ENCODE measurements at regions not wholly inside any gene's neighbourhood (a gene's known extent, or its start where the extent isn't known, plus 50 kb on each side); places are given as distances from the start of the nearest gene placed in this dataset.

DNA sequence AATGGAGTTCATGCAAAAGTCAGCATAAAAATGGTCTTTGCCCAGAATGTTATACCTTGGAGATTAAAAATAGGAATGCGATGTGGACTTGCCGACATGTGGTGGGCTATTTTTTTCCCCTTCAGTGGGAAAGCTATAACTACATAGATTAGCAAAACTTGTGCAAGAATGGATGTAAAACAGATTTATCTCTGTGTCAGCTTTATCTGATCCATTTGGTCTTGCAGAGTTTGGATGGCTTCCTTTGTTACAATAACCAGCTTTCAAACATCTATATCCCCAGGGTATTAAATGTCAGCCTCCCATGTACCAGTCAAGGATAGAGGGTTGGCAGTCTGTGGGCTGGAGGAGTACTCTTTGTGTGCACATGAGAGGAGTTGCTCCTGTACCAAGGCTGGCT is 284.9 kb downstream of the TMEM38B start:
- Histone ChIP-seq H3K9ac (ENCODE audit: low read length) (no peak overlapping the region), H3K4me2 (ENCODE audit: low read depth, low read length) (no peak overlapping the region), H3K27me3 (replicated peaks; ENCODE audit: insufficient read depth, low read length) (no peaks in the 10 kb centered on the region), H4K20me1 (ENCODE audit: insufficient read depth, low read length) (no peaks in the 10 kb centered on the region), H3K4me1 (ENCODE audit: low read length) (no peaks in the 10 kb centered on the region), H3K9me2 (replicated peaks; ENCODE audit: insufficient read depth, low read length) (no peaks in the 10 kb centered on the region), H3K36me3 (replicated peaks; ENCODE audit: insufficient read depth, low read length) (no peaks in the 10 kb centered on the region), H3K4me3 (ENCODE audit: low read length) (no peak overlapping the region), H2AFZ (ENCODE audit: low read length) (no peak overlapping the region), H3F3A (ENCODE audit: insufficient read depth, low read length) (no peaks in the 10 kb centered on the region), H3K27ac (ENCODE audit: low read length) (no peak overlapping the region), H3K9me3 (replicated peaks; ENCODE audit: insufficient read depth, low read length) (no peaks in the 10 kb centered on the region), H3K79me2 (ENCODE audit: low read length) (no peaks in the 10 kb centered on the region)
- DNase-seq, result no peak
- TF ChIP-seq EZH2phosphoT487 (IDR thresholded peaks at IDR 0.05; ENCODE audit: low read length), result no peak
- TF ChIP-seq EZH2 (optimal IDR thresholded peaks at IDR 0.05; ENCODE audit: low read depth, low read length), result no peak
- TF ChIP-seq, protein P1, sequence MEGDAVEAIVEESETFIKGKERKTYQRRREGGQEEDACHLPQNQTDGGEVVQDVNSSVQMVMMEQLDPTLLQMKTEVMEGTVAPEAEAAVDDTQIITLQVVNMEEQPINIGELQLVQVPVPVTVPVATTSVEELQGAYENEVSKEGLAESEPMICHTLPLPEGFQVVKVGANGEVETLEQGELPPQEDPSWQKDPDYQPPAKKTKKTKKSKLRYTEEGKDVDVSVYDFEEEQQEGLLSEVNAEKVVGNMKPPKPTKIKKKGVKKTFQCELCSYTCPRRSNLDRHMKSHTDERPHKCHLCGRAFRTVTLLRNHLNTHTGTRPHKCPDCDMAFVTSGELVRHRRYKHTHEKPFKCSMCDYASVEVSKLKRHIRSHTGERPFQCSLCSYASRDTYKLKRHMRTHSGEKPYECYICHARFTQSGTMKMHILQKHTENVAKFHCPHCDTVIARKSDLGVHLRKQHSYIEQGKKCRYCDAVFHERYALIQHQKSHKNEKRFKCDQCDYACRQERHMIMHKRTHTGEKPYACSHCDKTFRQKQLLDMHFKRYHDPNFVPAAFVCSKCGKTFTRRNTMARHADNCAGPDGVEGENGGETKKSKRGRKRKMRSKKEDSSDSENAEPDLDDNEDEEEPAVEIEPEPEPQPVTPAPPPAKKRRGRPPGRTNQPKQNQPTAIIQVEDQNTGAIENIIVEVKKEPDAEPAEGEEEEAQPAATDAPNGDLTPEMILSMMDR (IDR thresholded peaks at IDR 0.05; ENCODE audit: low read length), result no peak

DNA sequence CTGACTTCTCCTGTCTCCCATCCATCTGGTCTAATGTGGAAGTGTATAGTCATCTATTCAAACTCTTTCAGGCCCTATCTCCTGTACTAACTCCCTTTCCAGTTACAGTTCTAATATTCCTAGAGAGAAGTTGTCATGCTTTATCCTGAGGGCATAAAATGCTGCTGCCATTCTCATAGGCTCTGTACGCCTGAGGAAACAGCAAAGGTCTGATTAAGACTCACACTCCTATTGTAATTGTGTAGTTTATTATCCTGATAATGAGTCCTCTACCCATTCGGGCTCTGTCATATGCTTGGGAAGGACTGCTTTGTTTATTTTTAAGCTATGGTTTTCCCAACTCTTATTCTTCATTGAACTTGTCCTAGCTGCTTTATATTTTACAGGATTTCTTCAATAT is 290.4 kb downstream of the TMEM38B start:
- Histone ChIP-seq H3K4me2 (ENCODE audit: low read depth, low read length) (no peak overlapping the region), H4K20me1 (ENCODE audit: insufficient read depth, low read length) (no peaks in the 10 kb centered on the region), H3F3A (ENCODE audit: insufficient read depth, low read length) (no peaks in the 10 kb centered on the region), H3K27me3 (replicated peaks; ENCODE audit: insufficient read depth, low read length) (no peaks in the 10 kb centered on the region), H2AFZ (ENCODE audit: low read length) (no peak overlapping the region), H3K9ac (ENCODE audit: low read length) (no peak overlapping the region), H3K9me2 (replicated peaks; ENCODE audit: insufficient read depth, low read length) (no peaks in the 10 kb centered on the region), H3K4me3 (ENCODE audit: low read length) (no peak overlapping the region), H3K27ac (ENCODE audit: low read length) (no peak overlapping the region), H3K4me1 (ENCODE audit: low read length) (no peaks in the 10 kb centered on the region), H3K36me3 (replicated peaks; ENCODE audit: insufficient read depth, low read length) (no peaks in the 10 kb centered on the region), H3K9me3 (replicated peaks; ENCODE audit: insufficient read depth, low read length) (no peaks in the 10 kb centered on the region), H3K79me2 (ENCODE audit: low read length) (no peaks in the 10 kb centered on the region)
- TF ChIP-seq, protein P1 (IDR thresholded peaks at IDR 0.05; ENCODE audit: low read length), result no peak
- no peak for TF ChIP-seq EZH2 (optimal IDR thresholded peaks at IDR 0.05; ENCODE audit: low read depth, low read length)
- no peak for TF ChIP-seq EZH2phosphoT487 (IDR thresholded peaks at IDR 0.05; ENCODE audit: low read length)
- no peak for DNase-seq

DNA sequence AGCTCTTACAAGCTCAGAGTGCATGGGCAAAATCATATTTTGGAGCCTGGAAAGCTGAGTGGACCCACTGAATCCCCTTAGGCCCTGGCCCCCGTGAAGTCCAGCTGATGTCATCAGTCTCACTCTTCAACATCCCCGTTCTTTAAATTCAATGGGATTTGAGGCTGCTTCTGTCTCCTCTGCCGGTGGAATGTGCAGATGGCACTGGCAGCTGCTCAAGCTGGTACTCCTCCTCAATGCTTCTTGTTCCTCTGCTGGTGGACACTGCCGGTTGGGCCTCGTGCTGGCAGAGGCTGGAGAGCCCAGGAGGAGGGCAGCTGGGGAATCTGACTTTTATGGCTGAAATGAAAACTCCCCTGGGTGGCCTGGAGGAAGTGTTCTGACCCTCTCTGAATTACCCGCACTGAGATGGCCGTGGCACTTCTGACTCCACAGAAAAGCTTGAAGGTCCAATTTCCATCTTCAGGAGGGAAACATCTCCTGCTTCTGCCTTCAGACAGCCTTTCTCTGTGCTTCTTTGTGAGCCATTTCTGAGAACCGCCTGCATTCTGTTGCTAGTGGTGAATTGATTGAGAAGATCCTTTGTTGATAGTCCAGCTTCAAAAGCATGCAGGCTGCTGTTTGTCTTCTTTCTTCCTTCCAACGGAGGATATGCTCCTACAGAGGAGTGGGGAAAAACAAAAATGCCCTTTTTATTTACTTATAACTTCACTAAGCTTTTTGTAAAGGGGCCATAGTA is 298.9 kb downstream of the TMEM38B start:
- Histone ChIP-seq H3K4me2 (ENCODE audit: low read depth, low read length) (no peak overlapping the region), H3K79me2 (ENCODE audit: low read length) (no peaks in the 10 kb centered on the region), H2AFZ (ENCODE audit: low read length) (no peak overlapping the region), H3K27ac (ENCODE audit: low read length) (no peak overlapping the region), H3K9me2 (replicated peaks; ENCODE audit: insufficient read depth, low read length) (no peaks in the 10 kb centered on the region), H3K27me3 (replicated peaks; ENCODE audit: insufficient read depth, low read length) (no peaks in the 10 kb centered on the region), H3K4me1 (ENCODE audit: low read length) (no peaks in the 10 kb centered on the region), H3F3A (ENCODE audit: insufficient read depth, low read length) (no peaks in the 10 kb centered on the region), H3K9me3 (replicated peaks; ENCODE audit: insufficient read depth, low read length) (no peaks in the 10 kb centered on the region), H3K9ac (ENCODE audit: low read length) (no peak overlapping the region), H3K4me3 (ENCODE audit: low read length) (no peak overlapping the region), H4K20me1 (ENCODE audit: insufficient read depth, low read length) (no peaks in the 10 kb centered on the region), H3K36me3 (replicated peaks; ENCODE audit: insufficient read depth, low read length) (no peaks in the 10 kb centered on the region)
- TF ChIP-seq, protein P1 (IDR thresholded peaks at IDR 0.05; ENCODE audit: low read length), result no peak
- no peak for TF ChIP-seq EZH2phosphoT487 (IDR thresholded peaks at IDR 0.05; ENCODE audit: low read length)
- no peak for TF ChIP-seq EZH2 (optimal IDR thresholded peaks at IDR 0.05; ENCODE audit: low read depth, low read length)
- DNase-seq, result no peak

Measured in MM.1S (cell line).